Caki2 (cell line): ENCODE measurements at regions not wholly inside any gene's neighbourhood (a gene's known extent, or its start where the extent isn't known, plus 50 kb on each side); places are given as distances from the start of the nearest gene placed in this dataset.

ENCODE experiments used
- DNase-seq: peaks from one replicate; pipeline ENCODE4 v3.0.0-alpha.2; 2015; ENCODE audit warnings: low read depth
- in situ Hi-C: cut with HindIII; loops from 2 replicates; pipeline ENCODE4 v1.10.0; 2016; ENCODE audit warnings: low sequenced_read_pairs, low pct_unique_long_range_greater_than_20kb, mixed read lengths

GRCh38 chr11:134781380-134781866 lies 369.4 kb upstream of the B3GAT1 start:
- in situ Hi-C loops: no loop called here
- DNase-seq: no peak

DNA sequence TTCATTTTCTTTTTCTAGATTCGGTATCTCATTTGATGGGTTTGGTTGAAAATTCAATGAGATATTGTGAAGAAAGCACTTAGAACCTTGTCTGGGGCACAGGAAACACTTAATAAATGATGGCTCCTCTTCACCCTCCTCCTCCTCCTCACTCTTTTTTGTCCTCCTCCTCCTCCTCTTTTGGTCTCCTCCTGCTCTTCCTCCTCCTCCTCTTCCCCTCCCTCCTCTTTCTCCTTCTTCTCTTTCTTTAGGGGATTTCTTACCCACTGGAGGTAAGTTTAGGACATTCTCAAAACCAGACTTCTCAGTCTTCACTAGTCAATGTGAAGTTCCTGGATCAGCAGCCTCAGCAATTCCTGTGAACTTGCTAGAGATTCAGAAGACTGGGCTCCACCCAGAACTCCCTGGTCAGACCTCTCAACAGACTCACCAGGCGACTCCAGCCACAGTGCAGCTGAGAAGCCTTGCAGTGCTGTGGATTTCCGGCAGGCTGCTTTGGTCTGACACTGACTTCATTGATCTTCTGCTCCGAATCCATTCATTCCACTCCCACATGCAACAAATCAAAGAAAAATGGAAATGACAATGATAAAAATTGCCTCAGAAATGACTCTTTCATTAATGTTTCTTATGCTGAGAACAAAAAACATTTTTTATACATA lies 368.6 kb upstream of the B3GAT1 start:
- DNase-seq: no peak
- in situ Hi-C loops: no loop called here

- no peak for DNase-seq
- in situ Hi-C loops: no loop called here
Measured at GRCh38 chr11:134779179-134779578, 367.1 kb upstream of the B3GAT1 start.

DNA sequence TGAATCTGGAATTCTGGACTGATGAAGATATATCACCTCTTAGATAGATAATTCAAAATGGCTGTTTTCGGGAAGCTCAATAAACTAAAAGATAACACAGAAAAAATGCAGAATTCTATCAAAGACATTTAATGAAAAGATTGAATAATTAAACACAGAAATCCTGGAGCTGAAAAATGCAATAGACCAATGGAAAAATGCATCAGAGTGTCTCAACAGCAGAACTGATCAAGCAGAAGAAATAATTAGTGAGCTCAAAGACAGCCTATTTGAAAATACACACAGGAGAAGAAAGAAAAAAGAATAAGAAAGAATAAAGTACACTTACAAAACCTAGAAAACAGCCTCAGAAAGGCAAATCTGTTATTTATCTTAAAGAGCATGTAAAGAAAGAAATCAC lies 356.4 kb upstream of the B3GAT1 start:
- DNase-seq: no peak
- in situ Hi-C loops: no loop called here

DNA sequence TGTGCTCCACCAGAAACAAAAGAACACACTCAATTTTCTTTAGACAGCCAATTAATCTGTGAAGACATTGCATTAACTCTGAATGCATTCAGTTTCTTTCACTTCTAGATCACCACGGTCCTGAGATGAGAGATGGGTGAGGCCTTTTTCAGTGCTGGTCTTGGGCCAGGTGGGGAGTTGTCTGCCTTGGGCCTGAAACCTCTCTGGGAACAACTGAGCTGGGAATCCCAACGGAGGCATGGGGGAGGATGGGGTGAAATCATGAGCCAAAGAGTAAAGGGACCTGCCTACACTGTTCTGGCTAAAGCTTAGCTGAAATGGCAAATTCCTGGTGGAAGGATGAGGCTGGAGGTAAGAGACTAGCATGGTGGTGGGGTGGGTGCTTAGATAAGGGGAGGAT lies 353.5 kb upstream of the B3GAT1 start:
- DNase-seq: no peak
- in situ Hi-C loops: no loop called here

- in situ Hi-C loops: no loop called here
- DNase-seq: no peak
Measured at GRCh38 chr11:134764966-134765365, 352.9 kb upstream of the B3GAT1 start.

DNA sequence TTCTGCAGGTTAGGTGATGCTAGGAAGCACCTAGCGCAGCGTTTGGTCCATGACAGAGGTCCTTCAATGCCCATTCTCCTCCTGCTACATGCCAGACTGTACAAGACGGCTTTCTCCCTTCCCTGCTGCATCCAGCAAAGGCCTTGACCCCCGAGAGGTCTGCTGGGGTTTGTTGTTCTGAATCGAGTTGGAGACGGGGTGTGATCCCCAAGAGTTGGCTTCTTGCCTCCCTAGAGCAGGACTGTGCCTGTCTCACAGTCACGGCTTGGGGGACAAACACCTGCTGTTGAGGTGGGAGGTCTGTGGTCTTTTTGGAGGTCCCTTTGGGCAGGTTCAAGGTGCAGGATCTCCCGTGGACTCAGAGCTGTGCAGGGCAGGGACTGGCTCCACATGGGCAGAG lies 352.3 kb upstream of the B3GAT1 start:
- no peak for DNase-seq
- in situ Hi-C loops: no loop called here

DNA sequence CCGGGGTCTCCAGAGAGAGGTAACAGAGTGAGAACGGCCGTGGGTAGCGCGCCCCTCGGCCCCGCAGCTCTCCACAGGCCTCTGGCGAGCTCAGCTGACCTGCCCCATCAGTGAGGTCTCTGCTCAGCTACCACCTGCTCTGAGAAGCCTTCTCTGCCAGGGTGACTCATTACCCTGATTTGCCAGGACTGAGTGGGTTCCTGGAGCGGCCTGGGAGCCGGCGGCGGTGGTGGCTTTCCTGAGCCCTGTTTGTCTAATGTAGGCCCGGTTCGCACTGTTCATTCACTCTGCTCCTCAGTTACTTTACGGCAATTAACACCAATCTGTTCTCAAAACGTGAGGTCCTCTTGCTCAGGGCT lies 351.0 kb upstream of the B3GAT1 start:
- no peak for DNase-seq

GRCh38 chr11:134762248-134763029 lies 350.4 kb upstream of the B3GAT1 start:
- in situ Hi-C loops: no loop called here
- DNase-seq: no peak

More for the DNA sequence above, 351.0 kb upstream of the B3GAT1 start:
- in situ Hi-C loops: no loop called here

DNA sequence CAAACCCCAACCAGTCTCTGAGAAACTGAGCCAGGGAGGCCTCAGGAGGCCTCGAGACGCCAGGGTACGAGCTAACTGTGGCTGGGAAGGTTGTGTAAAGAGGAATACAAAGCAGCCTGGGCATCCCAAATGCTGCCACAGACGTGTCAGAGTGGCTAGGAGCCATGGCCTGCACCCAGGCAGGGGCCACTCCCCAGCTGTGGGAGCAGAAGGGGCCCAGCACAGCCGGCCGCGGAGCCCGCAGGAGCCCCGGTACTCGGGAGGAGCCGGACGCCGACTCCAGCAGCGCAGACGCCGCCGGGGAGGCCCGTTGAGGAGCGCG lies 349.8 kb upstream of the B3GAT1 start:
- in situ Hi-C loops: no loop called here

DNA sequence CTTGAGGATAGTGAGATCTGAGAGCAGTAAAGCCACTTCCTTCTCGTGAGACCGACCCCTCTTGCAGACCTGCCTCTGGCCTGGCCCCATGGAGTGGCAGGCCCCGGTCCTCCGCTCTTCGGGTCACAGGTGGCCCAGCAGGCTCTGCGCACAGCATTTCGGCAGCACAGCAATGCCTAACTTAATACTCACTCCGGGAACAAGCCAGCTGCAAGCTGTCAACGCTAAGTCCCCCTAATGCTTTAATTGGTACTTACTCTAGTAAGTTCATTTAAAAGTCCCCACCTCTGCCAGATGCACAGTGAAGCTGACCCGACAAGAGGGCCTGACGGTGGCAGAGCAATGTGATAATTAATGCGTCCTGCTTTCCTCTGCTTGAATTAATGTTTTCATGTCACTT lies 349.3 kb upstream of the B3GAT1 start:
- in situ Hi-C loops: no loop called here
- no peak for DNase-seq

More for the DNA sequence above, 349.8 kb upstream of the B3GAT1 start:
- no peak for DNase-seq

- no peak for DNase-seq
- in situ Hi-C loops: no loop called here
Measured at GRCh38 chr11:134760957-134761356, 348.9 kb upstream of the B3GAT1 start.

DNA sequence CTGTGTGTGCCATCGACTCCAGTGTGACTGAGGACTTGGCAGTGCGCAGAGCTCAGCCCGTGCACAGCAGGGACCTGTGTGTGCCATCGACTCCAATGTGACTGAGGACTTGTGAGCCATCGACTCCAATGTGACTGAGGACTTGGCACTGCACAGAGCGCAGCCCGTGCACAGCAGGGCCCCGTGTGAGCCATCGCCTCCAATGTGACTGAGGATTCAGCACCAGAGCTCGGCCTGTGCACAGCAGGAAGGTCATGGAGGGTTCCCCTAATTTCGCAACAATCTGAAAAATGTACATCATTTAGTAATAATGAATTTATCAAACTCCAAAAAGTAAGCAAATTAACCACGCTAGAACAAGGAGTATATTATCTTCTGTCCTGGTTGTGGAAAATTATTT lies 348.3 kb upstream of the B3GAT1 start:
- in situ Hi-C loops: no loop called here
- DNase-seq: no peak

DNA sequence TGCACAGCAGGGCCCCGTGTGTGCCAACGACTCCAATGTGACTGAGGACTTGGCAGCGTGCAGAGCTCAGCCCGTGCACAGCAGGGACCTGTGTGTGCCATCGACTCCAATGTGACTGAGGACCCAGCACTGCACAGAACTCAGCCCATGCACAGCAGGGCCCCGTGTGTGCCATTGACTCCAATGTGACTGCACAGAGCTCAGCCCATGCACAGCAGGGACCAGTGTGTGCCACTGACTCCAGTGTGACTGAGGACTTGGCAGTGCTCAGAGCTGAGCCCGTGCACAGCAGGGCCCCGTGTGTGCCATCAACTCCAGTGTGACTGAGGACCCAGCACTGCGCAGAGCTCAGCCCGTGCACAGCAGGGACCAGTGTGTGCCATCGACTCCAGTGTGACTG lies 347.8 kb upstream of the B3GAT1 start:
- in situ Hi-C loops: no loop called here
- DNase-seq: no peak

DNA sequence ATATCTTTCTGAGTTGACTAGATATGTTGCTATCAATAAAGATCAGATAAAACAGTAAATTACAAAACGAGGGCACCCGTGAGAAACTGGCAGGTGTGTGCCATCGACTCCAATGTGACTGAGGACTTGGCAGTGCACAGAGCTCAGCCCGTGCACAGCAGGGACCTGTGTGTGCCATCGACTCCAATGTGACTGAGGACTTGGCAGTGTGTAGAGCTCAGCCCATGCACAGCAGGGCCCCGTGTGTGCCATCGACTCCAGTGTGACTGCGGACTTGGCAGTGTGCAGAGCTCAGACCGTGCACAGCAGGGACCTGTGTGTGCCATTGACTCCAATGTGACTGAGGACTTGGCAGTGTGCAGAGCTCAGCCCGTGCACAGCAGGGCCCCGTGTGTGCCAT lies 347.2 kb upstream of the B3GAT1 start:
- no peak for DNase-seq
- in situ Hi-C loops: no loop called here

DNA sequence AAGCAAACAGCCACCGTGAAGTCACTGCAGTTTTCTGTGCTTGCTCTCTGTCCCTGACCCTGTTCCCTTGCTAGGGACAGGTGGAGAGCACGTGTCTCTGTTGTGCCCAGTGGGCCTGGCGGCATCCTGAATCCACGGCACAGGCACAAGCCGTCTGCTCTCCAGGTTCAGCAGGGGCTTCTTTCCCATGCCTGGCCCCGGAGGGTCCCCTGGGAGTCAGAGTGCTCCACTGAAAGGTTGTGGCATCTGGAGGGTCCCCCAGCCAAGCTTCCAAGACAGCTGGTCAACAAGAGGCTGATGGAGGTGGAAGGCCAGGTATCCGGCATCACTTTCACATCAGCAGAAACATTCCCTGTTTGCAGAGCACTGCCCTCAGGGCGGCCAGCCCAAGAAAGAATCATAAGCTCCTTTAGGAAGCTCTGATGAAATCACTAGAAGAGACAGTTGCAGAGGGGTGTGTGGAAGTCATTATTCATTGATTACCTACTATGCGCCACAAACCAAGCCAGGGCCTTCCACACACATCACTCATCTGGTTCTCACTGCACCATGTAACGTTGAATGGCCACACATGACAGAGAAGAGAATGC lies 346.4 kb upstream of the B3GAT1 start:
- DNase-seq: no peak
- in situ Hi-C loops: no loop called here

DNA sequence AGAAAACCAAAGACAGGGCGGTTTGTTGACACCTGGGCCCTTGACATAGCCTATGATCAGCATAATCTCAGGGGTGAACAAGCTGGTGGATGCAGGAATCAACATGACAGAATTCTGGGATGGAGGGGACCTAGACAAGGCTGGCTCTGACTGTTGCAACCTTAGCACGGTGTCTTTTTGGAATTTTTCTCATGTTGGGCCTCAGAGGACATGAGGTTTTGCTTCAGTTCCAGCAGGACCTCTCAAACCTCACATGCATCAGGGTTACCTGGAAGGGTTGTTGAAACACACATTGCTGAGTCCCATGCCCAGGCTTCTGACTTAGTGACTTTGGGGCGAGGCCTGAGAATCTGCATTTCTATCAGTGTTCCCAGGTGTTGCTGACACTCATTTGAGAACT lies 345.6 kb upstream of the B3GAT1 start:
- in situ Hi-C loops: no loop called here
- DNase-seq: no peak

- in situ Hi-C loops: no loop called here
- DNase-seq: no peak
Measured at GRCh38 chr11:134756811-134757540, 344.9 kb upstream of the B3GAT1 start.

DNA sequence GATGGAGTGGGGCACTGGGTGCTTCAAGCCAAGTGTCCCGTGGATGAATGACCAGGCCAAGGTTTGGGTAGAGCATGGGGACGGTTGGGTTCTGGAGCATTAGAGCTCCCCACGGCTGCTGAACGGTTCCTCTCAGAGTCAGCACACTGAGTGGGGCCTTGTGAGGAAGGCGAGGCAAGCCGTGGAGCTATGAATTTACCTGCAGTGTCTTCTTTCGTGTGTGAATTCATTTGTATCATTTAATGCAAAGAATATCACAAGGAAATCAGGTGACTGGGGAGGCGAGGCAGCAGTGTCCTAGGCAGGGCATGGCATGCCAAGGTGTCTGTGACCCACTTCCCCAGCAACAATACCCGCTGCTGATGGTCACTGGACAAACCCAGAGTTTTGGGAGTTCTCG lies 343.5 kb upstream of the B3GAT1 start:
- in situ Hi-C loops: no loop called here
- DNase-seq: no peak
